ENCODE measurements at regions not wholly inside any gene's neighbourhood (a gene's known extent, or its start where the extent isn't known, plus 50 kb on each side); places are given as distances from the start of the nearest gene placed in this dataset.

- Mint-ChIP-seq H3K27ac (no peak overlapping the region), H3K4me3 (no peak overlapping the region), H3K27me3 (no peaks in the 10 kb centered on the region), H3K9me3 (peaks cover 13% of the 10 kb centered on the region), H3K4me1 (no peaks in the 10 kb centered on the region), H3K36me3 (ENCODE audit: low read depth) (no peaks in the 10 kb centered on the region)
- no peak for DNase-seq
- intact Hi-C loops (cut with micrococcal nuclease): no loop called here
Observed at GRCh38 chr12:87171356-87171755, 857.8 kb downstream of the C12orf50 start.

DNA sequence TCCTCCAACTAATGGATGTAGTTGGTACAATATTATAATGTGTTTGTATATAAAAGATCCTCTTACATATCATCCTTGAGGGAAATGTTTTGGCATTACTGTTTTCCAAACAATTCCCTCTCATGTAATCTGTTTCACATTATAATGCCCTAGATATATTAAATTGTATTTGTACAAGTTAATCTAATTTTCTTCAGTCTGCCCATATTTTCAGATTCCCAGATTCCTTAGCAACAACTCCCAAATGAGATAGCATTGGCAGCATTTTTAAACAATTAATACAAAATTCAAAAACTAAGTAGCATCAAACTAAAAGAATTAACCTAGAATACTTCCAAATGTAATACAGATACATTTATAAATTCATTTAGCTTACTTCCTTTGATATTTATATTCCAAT, 860.2 kb downstream of the C12orf50 start:
- Mint-ChIP-seq H3K36me3 (ENCODE audit: low read depth) (no peaks in the 10 kb centered on the region), H3K27me3 (no peaks in the 10 kb centered on the region), H3K4me1 (no peaks in the 10 kb centered on the region), H3K9me3 (peaks cover 13% of the 10 kb centered on the region), H3K4me3 (no peak overlapping the region), H3K27ac (no peak overlapping the region)
- DNase-seq: no peak
- intact Hi-C loops (cut with micrococcal nuclease): no loop called here

- no peak for DNase-seq
- Mint-ChIP-seq H3K4me1 (no peaks in the 10 kb centered on the region), H3K36me3 (ENCODE audit: low read depth) (no peaks in the 10 kb centered on the region), H3K27ac (no peak overlapping the region), H3K4me3 (no peak overlapping the region), H3K27me3 (no peaks in the 10 kb centered on the region), H3K9me3 (peaks cover 5% of the 10 kb centered on the region)
- intact Hi-C loops (cut with micrococcal nuclease): no loop called here
Observed at GRCh38 chr12:87165733-87166375, 863.3 kb downstream of the C12orf50 start.

- intact Hi-C loops (cut with micrococcal nuclease): no loop called here
- Mint-ChIP-seq H3K4me1 (no peaks in the 10 kb centered on the region), H3K27me3 (no peaks in the 10 kb centered on the region), H3K4me3 (no peak overlapping the region), H3K27ac (no peak overlapping the region), H3K36me3 (ENCODE audit: low read depth) (no peaks in the 10 kb centered on the region), H3K9me3 (no peaks in the 10 kb centered on the region)
- DNase-seq: no peak
Observed at GRCh38 chr12:87163122-87163521, 866.1 kb downstream of the C12orf50 start.

DNA sequence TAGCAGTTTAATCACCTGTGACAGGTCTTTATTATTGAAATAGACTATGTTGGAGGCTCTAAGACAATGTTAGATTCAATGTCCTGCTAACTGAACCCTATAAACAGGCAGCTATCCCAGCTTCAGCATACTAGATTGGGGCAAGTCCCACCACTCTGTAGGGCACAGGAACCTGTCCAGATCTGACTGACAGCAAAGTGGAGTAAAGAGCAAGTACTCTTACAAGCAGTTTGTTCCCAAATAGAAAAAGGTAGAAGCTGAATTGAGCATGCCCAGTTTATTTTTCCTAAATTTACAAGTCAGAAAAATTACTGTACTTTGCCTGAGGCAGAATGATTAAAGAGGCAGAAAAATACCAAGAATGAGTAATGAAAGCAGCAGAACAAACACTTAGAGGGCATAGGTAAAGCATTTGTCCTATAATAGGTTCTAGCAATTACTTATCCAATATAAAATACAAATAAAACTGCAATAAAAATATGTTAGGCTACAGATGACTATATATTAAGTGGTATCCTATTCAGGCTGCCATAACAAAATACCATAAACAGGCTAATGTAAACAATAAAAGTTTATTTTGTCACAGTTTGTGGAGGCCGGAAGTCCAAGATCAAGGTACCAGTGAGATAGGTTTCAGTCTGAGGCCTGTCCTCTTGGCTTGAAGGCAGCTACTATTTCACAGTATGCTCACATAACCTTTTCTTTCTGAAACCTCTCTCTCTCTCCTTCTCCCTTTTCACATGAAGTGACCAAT, 868.2 kb downstream of the C12orf50 start:
- intact Hi-C loops (cut with micrococcal nuclease): no loop called here
- Mint-ChIP-seq H3K4me3 (no peak overlapping the region), H3K4me1 (no peaks in the 10 kb centered on the region), H3K27me3 (no peaks in the 10 kb centered on the region), H3K27ac (no peak overlapping the region), H3K36me3 (ENCODE audit: low read depth) (no peaks in the 10 kb centered on the region), H3K9me3 (no peaks in the 10 kb centered on the region)
- DNase-seq: no peak

GRCh38 chr12:87157791-87158190, 871.4 kb downstream of the C12orf50 start:
- H3K9me3 Mint-ChIP-seq: no peaks in the 10 kb centered on the region
- H3K4me1 Mint-ChIP-seq: no peaks in the 10 kb centered on the region
- H3K27ac Mint-ChIP-seq: no peak overlapping the region
- H3K36me3 Mint-ChIP-seq (ENCODE audit: low read depth): no peaks in the 10 kb centered on the region
- no peak for DNase-seq
- no peak overlapping the region for H3K4me3 Mint-ChIP-seq
- no peaks in the 10 kb centered on the region for H3K27me3 Mint-ChIP-seq
- intact Hi-C loops (cut with micrococcal nuclease): no loop called here

GRCh38 chr12:87155621-87156020, 873.6 kb downstream of the C12orf50 start:
- no peak overlapping the region for H3K27ac Mint-ChIP-seq
- no peak overlapping the region for H3K4me3 Mint-ChIP-seq
- no peaks in the 10 kb centered on the region for H3K36me3 Mint-ChIP-seq (ENCODE audit: low read depth)
- DNase-seq: no peak
- H3K27me3 Mint-ChIP-seq: no peaks in the 10 kb centered on the region
- no peaks in the 10 kb centered on the region for H3K4me1 Mint-ChIP-seq
- intact Hi-C loops (cut with micrococcal nuclease): no loop called here
- no peaks in the 10 kb centered on the region for H3K9me3 Mint-ChIP-seq

- Mint-ChIP-seq H3K9me3 (no peaks in the 10 kb centered on the region), H3K36me3 (ENCODE audit: low read depth) (no peaks in the 10 kb centered on the region)
- intact Hi-C loops (cut with micrococcal nuclease): no loop called here
Observed at GRCh38 chr12:87152841-87153528, 876.2 kb downstream of the C12orf50 start.

GRCh38 chr12:87152075-87152474, 877.1 kb downstream of the C12orf50 start:
- H3K9me3 Mint-ChIP-seq: no peaks in the 10 kb centered on the region
- no peaks in the 10 kb centered on the region for H3K36me3 Mint-ChIP-seq (ENCODE audit: low read depth)
- no peak overlapping the region for H3K4me3 Mint-ChIP-seq
- DNase-seq: no peak
- H3K27me3 Mint-ChIP-seq: no peaks in the 10 kb centered on the region
- intact Hi-C loops (cut with micrococcal nuclease): no loop called here
- no peak overlapping the region for H3K27ac Mint-ChIP-seq
- no peaks in the 10 kb centered on the region for H3K4me1 Mint-ChIP-seq

More at GRCh38 chr12:87152841-87153528, 876.2 kb downstream of the C12orf50 start:
- Mint-ChIP-seq H3K27ac (no peak overlapping the region), H3K4me3 (no peak overlapping the region), H3K4me1 (no peaks in the 10 kb centered on the region), H3K27me3 (no peaks in the 10 kb centered on the region)
- DNase-seq: no peak

- DNase-seq: no peak
- no peaks in the 10 kb centered on the region for H3K4me1 Mint-ChIP-seq
- no peaks in the 10 kb centered on the region for H3K9me3 Mint-ChIP-seq
- no peak overlapping the region for H3K4me3 Mint-ChIP-seq
- H3K27me3 Mint-ChIP-seq: no peaks in the 10 kb centered on the region
- intact Hi-C loops (cut with micrococcal nuclease): no loop called here
- no peaks in the 10 kb centered on the region for H3K36me3 Mint-ChIP-seq (ENCODE audit: low read depth)
- no peak overlapping the region for H3K27ac Mint-ChIP-seq
Observed at GRCh38 chr12:87150969-87151662, 878.1 kb downstream of the C12orf50 start.

DNA sequence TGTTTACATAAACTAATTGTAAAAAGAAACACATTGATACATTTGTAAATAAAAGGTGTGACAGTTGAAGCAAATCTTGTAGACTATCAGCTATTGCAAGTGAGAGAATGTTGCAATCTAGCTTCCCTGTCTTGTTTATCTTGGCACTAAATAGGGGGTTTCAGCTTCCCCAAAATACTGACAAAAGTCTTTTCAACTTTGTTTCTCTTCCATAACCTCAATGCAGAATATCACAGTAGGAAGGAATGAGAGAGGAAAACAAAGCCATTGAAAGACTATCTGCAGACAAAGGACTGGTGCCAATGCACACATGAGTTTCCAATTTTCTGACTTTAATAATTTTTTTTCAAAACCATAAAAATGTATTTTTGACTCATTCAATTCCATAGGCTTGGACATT, 886.2 kb upstream of the MGAT4C start:
- no peaks in the 10 kb centered on the region for H3K27me3 Mint-ChIP-seq
- no peaks in the 10 kb centered on the region for H3K36me3 Mint-ChIP-seq (ENCODE audit: low read depth)
- DNase-seq: no peak
- H3K4me1 Mint-ChIP-seq: no peaks in the 10 kb centered on the region
- intact Hi-C loops (cut with micrococcal nuclease): no loop called here
- no peaks in the 10 kb centered on the region for H3K9me3 Mint-ChIP-seq
- H3K4me3 Mint-ChIP-seq: no peak overlapping the region
- H3K27ac Mint-ChIP-seq: no peak overlapping the region

DNA sequence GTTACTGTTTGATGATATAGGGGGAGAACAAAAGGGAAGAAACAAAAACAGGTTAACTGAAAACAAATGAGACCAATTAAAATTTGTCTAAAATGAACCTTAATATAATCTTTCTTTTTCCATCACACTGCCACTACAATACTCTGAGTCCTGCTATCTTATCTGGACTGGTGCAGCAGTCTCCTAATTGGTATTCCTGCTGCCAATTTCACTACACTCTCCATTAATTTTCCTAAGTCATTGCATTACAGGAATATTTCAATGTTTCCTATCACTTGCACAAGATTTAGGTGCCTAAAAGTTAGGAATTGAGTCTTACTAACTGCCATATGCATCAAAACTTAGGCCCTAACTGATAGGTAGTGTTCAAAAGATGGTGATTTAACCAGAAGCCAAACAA, 884.9 kb upstream of the MGAT4C start:
- H3K36me3 Mint-ChIP-seq (ENCODE audit: low read depth): no peaks in the 10 kb centered on the region
- no peaks in the 10 kb centered on the region for H3K27me3 Mint-ChIP-seq
- no peaks in the 10 kb centered on the region for H3K4me1 Mint-ChIP-seq
- no peak for DNase-seq
- H3K4me3 Mint-ChIP-seq: no peak overlapping the region
- no peaks in the 10 kb centered on the region for H3K9me3 Mint-ChIP-seq
- intact Hi-C loops (cut with micrococcal nuclease): no loop called here
- H3K27ac Mint-ChIP-seq: no peak overlapping the region

GRCh38 chr12:87140262-87140661, 884.1 kb upstream of the MGAT4C start:
- H3K36me3 Mint-ChIP-seq (ENCODE audit: low read depth): no peaks in the 10 kb centered on the region
- no peak for DNase-seq
- H3K27me3 Mint-ChIP-seq: no peaks in the 10 kb centered on the region
- no peaks in the 10 kb centered on the region for H3K9me3 Mint-ChIP-seq
- no peaks in the 10 kb centered on the region for H3K4me1 Mint-ChIP-seq
- intact Hi-C loops (cut with micrococcal nuclease): no loop called here
- H3K4me3 Mint-ChIP-seq: no peak overlapping the region
- no peak overlapping the region for H3K27ac Mint-ChIP-seq

DNA sequence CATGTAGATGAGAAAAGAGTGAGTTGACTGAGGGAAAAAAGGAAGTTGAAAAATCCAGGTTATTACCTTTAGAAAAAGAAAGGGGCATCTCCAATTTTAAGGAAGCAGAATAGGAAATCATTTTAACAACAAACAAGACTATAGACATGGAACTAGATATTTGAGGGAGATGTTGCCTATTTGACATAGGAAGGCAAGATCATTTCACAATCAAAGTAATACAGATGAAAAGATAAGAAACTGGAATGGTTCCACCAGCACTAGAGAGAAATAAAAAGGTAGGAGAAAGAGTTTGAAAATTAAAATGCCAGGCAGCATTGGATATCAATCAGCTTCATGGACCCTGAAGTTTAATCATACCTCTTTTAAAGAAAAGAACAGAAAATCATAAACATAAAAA, 881.0 kb upstream of the MGAT4C start:
- Mint-ChIP-seq H3K9me3 (no peaks in the 10 kb centered on the region), H3K27ac (no peak overlapping the region), H3K4me3 (no peak overlapping the region), H3K4me1 (no peaks in the 10 kb centered on the region), H3K36me3 (ENCODE audit: low read depth) (no peaks in the 10 kb centered on the region), H3K27me3 (no peaks in the 10 kb centered on the region)
- intact Hi-C loops (cut with micrococcal nuclease): no loop called here
- no peak for DNase-seq
